GM18505 (cell line): ENCODE measurements at regions not wholly inside any gene's neighbourhood (a gene's known extent, or its start where the extent isn't known, plus 50 kb on each side); places are given as distances from the start of the nearest gene placed in this dataset.

Experiments used
- ATAC-seq: cut with Tn5 transposase; IDR thresholded peaks from one replicate; pipeline ENCODE4 v1.9.1; 2021; ENCODE audit not compliant: unreplicated experiment
- POLR2A ChIP-seq: IDR thresholded peaks from 4 replicates; pipeline ENCODE4 v1.6.1; 2011; ENCODE audit warnings: borderline replicate concordance; ENCODE audit not compliant: insufficient read depth, insufficient read length; ENCODE audit errors: extremely low read depth

DNA sequence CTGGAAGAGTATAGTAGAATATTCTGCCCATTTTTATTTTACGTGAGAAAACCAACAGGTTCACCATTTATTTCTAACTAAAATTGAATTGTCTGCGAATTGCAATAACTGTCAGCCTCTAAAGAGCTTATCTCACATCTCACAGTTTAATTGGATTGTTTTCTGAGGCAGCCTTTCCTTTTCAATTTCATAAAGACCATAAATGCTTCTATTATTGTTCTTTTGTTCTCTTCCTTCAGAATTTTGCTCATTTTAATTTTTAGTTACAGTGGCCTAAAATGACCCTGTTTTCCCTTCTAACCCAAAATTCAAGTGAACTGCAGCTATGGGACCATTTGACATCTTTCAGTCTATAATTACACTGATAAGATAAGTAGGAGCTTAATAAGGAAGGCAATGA lies 147.6 kb downstream of the KLHL28 start:
- ATAC-seq = no peak
- no peak for TF ChIP-seq POLR2A

DNA sequence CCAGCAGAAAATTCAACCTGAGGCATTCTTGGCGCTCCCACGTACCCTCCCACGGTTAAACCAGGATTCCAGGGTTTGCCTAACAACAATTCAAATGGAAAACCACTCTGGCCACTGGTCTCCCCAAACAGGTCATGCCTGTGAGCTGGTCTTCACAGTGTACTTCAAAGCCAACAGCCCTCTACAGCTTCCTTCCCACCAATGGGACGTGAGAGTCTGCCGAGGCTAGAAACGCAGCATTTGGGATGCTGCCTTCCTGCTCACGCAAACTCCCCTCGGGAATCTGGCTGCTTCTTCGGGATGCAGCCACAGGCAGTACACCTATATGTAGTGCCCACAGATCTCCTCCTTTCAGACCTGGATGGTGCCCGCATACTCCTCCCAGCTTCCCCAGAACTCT lies 149.1 kb downstream of the KLHL28 start:
- ATAC-seq = no peak
- TF ChIP-seq POLR2A = no peak

DNA sequence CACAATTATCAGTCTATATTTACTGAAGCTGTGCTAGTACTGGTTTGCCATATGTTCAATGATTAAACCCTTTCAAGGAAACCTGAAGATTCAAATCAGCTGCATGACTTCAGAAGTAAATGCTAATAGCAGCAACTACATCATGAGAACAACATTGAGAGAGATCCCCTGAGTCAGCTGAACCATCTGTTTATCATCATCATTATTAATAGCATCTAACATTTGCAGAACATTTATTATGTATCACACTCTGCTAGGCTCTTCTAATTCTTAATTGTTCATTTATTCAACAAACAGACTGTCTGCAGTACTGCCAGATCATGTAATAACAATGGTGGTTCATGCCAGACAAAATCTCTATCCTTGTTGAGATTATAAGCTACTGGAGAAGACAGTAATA lies 157.4 kb downstream of the KLHL28 start:
- ATAC-seq = no peak
- no peak for TF ChIP-seq POLR2A

DNA sequence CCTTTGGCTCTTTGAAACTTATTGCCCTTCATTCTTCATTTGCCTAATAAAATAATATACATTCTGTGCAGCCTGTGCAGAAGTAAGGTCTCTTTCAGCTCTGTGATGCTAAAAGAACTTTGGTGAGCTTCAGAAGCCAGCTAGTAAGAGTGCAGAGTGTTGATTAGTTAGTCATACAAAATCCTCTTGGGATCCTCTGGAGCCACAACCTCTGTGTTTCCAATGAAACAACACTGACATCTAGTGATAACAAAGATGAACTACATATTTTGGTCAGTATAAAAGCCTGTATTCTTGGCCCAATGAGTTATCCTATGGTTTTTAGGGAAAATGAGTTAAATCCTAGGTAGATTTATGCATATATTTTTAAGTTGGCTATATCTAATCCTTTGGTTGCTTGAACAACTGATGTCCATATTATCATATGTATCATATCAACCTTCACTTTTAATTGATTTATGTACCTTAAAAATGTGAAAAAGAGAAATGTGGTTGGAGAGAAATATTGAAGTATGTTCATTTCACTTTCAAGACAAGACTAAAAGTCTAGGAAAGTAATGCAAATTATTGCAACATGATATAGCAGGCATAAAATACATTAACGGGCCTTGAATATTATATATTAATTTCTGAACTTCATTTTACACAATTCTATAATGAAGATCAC lies 158.4 kb downstream of the KLHL28 start:
- no peak for TF ChIP-seq POLR2A

DNA sequence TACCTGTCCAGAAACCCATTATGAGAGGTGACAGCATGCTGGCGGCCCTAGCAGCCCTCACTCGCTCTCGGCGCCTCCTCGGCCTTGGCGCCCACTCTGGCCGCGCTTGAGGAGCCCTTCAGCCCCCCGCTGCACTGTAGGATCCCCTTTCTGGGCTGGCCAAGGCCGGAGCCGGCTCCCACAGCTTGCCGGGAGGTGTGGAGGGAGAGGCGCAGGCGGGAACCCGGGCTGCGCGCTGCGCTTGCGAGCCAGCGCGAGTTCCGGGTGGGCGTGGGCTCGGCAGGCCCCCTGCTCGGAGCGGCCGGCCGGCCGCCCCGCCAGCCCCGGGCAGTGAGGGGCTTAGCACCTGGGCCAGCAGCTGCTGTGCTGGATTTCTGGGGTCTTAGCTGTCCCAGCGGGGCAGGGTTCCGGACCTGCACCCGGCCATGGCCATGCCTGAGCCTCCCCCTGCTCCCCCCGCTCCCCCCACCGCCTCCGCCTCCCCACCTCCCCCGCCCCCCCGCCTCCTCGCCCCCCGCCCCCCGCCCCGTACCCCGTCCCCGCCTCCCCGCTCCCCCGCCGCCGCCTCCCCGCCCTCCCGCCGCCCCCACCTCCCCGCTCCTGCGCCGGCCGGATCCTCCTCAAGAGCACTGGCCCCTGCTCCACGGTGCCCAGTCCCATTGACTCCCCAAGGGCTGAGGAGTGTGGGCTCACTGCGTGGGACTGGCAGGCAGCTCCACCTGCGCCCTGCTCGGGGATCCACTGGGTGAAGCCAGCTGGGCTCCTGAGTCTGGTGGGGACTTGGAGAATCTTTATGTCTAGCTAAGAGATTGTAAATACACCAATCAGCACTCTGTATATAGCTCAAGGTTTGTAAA lies 163.1 kb downstream of the KLHL28 start:
- ATAC-seq = no peak

More for the DNA sequence above, 158.4 kb downstream of the KLHL28 start:
- ATAC-seq = peak; percentile 81

DNA sequence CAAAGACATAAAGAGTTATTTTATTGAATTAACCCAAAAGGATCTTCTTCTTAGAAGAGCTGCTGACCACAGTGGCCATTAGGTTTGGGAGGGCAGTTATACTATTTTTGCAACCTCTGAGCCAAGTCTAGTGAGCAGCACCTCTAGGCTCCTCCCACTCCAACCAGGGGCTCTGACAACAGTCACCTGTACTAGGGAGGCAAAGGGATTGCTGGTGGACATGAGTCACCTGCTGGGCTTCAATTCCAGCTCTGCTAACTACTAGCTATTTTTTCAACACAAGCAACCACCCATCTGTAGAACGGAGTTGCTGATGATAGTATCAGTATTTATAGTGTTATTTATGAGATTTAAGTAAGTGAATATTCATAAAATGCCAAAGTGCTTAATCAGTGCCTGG lies 166.0 kb downstream of the KLHL28 start:
- no peak for TF ChIP-seq POLR2A
- ATAC-seq = no peak

More for the DNA sequence above, 163.1 kb downstream of the KLHL28 start:
- TF ChIP-seq POLR2A = no peak

DNA sequence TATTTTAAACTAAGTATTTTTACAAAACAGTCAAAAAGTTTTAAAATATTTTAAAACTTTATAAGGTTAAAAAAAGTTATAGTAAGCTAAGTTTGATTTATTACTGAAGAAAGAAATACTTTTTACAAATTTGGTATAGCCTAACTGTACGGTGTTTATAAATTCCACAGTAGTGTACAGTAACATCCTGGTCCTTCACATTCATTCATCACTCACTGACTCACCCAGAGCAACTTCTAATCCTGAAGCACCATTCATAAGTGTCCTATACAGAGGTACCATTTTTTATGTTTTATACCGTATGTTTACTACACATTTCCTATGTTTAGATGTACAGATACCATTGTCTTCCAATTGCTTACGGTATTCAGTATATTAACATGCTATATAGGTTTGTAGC lies 170.0 kb downstream of the KLHL28 start:
- TF ChIP-seq POLR2A = no peak
- ATAC-seq = no peak

DNA sequence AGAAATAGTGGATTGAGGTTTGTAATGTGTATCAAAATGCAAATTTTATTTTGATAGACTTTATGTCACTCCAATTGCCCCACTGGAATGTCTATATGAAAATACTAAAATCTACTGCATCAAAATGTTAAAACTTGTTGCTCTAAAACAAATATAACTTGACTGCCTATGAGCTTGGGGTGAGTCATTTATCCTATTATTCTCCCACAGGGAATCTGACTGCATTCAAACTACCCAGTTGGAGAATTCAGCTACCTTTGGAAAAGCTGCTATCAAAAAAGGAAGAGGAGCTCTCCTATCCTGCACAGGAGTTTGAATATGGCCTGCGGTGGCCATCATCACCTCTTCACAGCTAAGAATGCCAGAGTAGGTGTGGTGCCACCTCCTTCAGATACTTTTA lies 173.1 kb downstream of the KLHL28 start:
- TF ChIP-seq POLR2A = no peak
- no peak for ATAC-seq

DNA sequence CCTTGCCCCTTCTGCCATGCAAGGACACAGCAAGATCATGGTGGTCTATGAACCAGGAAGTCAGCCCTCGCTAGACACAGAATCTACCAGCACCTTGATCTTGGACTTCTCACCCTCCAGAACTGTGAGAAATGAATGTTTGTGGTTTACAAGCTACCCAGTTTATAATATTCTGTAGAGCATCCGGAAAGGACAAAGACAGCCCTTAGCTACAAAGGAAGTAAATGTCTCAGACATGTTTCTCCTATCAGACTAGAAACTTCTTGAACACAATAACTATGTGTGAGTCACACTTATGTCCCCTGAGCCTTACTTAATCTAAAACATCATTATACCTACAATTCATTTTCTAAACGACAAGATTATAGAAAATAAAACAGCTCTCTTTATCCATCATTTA lies 176.7 kb downstream of the KLHL28 start:
- no peak for TF ChIP-seq POLR2A
- ATAC-seq = no peak

DNA sequence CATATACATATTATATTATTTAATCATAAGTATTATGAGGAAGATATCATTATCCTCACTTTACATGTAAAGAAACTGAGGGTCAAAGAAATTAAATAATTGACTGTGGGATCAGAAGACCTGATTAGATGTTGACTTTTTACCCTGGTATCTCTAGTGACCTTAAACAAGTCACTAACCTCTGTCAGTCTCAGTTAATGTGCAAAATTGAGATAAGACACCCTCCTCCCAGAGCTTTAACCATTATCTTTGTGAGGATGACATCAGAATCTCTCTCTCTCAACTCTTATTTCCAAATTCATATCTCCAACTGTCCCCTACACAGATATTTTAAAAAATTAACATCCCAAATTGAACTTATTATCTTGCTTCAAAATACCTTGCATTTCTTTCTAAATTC lies 177.8 kb downstream of the KLHL28 start:
- ATAC-seq = no peak
- TF ChIP-seq POLR2A = no peak

DNA sequence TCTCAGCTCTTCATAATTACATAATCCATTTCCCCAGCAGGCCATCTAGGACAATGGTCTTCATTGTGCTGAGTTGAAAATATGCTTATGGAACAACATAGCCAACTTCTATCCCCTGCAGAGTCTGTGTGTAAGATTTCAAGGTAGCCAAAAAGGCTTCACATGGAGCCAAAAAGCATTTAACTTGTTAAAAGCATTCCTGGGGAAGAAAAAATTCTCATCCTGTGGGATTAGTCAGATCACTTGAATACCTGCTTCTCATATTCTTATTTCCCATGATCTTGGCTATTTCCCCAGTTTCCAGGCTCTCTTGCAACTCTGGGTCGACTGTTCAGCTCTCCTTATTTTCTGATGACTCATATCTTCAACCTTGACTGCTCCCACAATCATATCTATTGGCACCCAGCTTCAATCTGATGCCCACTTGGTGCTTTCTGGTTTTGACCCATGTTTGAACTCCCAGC lies 178.9 kb downstream of the KLHL28 start:
- no peak for TF ChIP-seq POLR2A
- no peak for ATAC-seq

DNA sequence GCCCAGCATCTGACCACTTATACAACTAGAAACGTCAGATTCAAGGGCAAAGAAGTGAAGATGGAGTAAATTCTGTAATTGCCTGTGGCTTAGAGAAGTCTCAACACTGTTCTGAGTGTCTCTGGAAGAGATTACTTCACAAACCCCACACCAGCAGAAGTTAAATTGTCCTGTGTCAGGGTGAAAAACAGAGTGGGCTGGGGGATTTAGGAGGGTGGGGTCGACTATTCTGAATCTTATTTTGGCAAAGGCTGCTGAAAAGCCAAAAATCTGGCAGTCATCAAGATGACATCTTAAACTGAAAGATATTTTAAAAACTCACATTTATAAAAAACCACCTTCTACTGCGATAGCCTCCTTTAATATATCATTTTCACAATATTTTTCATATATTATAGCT lies 180.8 kb downstream of the KLHL28 start:
- no peak for ATAC-seq
- no peak for TF ChIP-seq POLR2A

DNA sequence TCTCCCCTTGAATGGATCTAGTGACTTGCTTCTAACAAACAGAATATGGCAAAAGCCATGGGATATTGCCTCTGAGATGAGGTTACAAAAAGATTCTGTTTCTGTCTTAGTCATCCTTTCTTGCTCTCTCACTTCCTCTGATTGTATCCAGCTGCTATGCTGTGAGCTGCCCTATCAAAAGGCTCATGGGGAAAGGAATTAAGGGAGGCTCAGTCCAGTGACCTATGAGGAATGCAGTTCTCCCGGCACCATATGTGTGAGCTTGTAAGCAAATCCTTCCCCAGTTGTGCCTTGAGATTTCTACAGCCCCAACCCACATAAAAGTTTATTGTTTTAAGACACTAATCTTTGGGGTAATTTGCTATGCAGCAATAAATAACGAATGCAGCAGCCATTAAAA lies 183.1 kb downstream of the KLHL28 start:
- peak; percentile 75 for ATAC-seq
- TF ChIP-seq POLR2A = no peak

DNA sequence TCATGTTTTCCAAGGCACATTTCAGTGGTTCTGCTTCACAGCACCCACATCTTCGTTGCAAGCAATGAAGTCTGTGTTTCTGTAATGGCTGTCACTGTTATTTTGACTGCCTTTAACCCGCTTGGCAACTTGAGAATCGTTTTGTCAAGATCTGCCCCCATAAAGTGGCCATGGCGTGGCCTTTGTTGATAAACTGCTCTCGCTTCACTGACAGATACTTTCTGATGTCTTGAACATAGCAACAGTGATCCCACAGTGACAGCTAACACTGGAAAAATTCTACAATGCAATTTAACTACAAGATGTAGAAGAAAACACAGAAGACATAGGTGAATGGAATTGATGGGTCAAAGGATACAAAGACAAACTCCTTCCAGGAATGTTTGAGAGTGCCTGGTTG lies 184.2 kb downstream of the KLHL28 start:
- no peak for TF ChIP-seq POLR2A
- ATAC-seq = no peak

DNA sequence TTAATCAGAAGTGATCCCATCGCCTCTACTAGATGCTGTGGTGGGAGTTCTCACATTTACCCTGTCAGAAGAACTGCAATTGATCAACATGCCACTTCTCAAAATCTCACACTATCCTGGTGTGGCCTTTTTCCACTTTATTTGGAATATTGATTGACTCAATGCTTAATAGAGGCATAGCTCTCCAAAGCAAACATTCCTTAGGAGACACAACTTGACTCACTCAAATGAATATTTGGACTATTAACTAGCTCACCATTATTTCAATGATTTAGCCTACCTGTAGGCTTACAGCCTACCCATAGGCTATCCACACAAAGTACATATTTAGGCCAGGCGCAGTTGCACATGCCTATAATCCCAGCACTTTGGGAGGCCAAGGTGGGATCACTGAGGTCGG lies 186.5 kb downstream of the KLHL28 start:
- ATAC-seq = no peak
- TF ChIP-seq POLR2A = no peak

DNA sequence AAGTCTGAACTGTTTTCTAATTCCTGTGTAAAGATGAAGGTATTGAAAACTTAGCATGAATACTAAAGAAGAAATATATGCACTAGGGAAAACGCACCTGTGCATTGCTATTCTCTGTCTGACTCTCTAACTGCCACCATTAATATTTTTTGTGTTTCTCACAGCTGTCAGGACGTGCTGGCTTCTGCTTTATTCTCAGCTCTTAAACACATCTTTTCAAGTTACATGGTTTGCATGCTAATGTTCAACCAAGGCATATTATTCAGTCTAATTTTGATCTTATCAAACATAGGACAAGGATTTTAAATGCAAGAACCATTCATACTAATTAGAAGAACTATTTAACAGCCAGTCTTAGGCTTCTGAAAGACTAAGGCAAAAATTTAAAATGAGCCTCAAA lies 187.4 kb downstream of the KLHL28 start:
- no peak for ATAC-seq
- no peak for TF ChIP-seq POLR2A
